Inferior parietal cortex (tissue), 1 donor: ENCODE measurements at regions not wholly inside any gene's neighbourhood (a gene's known extent, or its start where the extent isn't known, plus 50 kb on each side); places are given as distances from the start of the nearest gene placed in this dataset.
"Not testable (repeated sequence)": the region's sequence is repeated elsewhere in the genome, so short reads cannot be mapped to it uniquely, and the experiment has no call there.

Experiments used
- DNase-seq: peaks from one replicate; pipeline ENCODE4 v3.0.0-alpha.2; 2016; ENCODE audit errors: extremely low spot score

DNA sequence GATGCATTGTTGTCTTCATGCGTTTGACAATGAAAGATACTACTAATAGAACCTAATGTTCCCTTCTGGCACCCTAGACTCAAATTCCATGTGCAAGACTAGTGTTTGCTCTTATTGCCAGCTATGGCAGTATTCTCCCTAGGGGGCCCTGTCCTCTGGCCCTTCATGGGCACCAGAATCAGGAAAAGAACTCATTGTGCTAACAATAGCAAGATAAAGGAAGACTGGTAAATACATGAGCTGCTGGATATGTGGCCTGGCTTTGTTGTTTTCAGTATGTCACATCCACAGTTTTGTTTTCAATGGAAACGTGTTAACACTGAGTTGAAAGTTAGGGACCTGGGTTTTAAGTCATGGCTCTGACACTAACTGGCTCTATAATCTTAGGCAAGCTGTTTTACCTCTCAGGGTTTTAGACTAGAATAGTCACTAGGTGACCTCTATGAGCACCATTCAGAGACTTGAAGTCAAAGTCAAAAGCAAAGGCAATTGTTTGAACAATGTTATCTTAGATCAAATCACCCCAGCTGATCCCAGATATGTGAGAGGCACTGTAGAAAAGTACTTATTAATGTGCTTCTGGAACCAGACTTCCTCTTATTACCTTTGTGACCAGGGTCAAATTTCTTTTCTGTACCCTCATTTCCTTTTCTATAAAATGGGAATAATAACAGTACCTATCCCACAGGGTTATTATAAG is 253.7 kb upstream of the DIAPH2 start:
- DNase-seq, result no peak

GRCh38 chrX:96432647-96433046 is 252.0 kb upstream of the DIAPH2 start:
- no peak for DNase-seq

- no peak for DNase-seq
These were observed 251.1 kb upstream of the DIAPH2 start for GRCh38 chrX:96433409-96434077.

- DNase-seq, result no peak
These were observed 249.1 kb upstream of the DIAPH2 start for GRCh38 chrX:96435378-96436035.

DNA sequence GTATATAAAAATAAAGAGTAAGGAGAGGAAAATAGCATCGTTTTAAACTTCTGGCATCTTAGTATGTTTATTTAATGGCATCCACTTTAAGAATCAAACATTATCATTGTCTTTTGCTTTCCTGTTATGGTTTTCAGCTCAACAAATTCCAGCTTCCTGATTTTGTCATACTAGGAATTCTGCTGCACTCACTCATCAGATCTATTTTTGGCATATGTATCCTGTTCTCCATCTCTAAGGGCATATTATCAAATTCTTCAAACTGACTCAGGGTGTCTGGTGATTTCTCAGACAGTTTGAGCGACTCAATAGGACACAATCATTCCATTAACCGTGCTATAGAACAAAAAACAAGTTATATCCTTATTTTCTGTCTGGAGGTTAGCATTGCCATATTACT is 248.5 kb upstream of the DIAPH2 start:
- DNase-seq, result no peak

DNA sequence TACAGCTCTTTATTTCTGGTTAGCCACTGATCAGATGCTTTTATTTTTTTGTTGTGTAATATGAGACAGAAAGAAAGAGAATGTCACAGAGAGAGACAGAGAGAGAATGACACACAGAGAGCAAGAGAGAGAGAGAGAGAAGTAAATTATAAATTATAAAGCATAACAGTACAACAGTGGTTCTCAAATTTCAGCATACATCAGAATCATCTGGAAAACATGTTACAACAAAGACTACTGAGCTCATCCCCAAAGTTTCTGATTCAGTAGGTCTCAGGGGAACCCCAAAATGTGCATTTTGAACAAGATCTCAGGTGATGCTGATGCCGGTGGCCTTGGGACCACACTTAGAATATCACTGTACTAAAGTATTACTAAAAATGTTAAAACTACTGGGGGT is 245.8 kb upstream of the DIAPH2 start:
- no peak for DNase-seq

DNA sequence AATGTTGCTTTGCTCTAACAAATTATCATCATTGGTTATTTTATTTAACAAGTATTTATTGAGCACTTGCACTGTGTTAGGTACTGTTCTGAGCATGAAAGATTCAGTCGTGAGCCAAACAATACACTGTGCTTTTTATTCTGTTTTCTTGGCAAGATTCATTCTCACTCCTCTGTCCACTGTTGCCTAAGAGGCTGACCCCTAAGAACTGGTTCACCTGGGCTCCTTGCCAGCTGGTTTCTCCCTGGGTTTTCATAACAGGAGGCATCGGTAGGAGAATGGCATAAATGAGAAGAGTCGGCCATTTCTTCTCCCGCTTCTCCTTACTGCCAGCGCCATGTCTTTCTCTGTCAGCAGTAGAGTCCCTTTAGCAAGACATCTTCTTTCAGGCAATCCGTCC is 243.7 kb upstream of the DIAPH2 start:
- DNase-seq, result no peak

DNA sequence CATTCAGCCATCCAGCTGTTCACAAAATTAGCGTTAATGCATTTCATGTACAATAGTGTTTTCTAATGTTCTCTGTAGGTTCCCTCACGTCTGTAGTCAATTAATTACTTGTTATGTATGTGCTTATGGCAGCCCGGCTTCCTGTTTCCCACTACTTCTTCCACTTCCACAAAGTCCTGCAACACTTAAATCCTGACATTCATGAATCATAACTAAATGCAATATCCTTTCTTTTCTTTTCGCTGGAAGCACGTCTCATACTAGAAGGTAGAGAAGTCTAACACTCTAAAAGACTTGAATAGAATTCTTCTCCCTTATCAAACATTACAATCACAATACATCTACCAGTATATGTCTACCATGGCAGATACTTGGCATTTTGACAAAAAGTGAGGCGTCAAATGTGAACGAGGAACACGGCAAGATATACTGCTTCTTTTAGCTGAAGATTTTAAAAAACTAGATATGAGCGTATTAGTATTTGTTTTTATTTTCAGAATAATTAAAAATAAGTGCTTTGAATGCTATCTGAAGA is 239.0 kb upstream of the DIAPH2 start:
- DNase-seq, result no peak

DNA sequence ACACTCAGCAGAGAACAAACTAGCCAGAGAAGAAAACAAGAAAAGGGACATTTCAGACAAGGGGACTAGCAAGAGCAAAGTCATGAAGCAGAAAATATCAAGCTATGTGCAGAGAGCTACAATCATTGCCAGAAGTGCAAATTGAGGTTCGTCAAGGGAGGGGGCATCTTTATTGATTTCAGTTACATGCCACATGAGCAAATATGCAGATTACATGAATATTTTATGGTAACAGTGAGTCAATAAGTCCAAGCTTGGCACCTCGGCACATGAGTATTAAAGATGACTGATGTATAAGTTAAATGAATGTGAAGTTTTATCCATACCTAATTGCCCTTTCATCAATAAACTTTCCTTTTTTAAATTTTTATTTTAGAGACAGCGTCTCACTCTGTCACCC is 238.1 kb upstream of the DIAPH2 start:
- no peak for DNase-seq

GRCh38 chrX:96447161-96447560 is 237.5 kb upstream of the DIAPH2 start:
- DNase-seq, result no peak

DNA sequence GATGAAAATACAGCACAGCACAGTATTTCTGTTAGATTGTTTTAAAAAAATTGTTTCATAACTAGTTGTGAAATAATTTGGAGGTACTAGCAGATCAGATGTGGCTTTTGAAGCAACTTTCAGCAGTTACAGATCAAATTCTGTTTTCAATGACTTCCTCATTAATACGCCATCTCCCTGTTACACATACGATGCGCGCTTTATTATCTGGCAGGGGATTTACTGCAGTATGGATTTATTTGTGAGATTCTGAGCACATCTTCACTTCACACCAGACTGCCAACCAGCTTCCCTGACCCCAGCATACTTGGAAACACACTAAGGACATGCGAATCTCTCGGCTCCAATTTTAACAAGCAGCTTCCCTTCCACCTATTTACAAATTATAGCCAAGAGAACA is 235.5 kb upstream of the DIAPH2 start:
- DNase-seq, result no peak

DNA sequence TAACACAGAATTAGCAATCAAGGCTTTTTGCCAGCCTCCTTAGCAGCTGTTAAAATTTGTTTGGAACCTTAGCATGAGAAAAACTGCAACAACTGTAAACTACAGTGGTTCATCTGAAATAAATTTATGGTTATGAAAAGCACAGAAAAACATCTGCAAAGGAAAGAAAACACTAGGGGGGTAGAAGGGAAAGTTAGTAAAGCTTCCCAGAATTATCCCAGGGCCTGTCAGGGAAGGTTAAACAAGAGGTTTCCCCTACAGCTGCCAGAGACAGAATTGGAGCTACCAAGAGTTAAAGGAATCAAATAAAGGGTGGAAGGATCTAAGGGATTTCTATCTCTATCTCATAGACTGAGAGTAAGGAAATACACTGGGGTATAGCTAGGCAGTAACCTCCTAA is 234.7 kb upstream of the DIAPH2 start:
- no peak for DNase-seq

GRCh38 chrX:96453139-96453538 is 231.5 kb upstream of the DIAPH2 start:
- DNase-seq, result no peak

DNA sequence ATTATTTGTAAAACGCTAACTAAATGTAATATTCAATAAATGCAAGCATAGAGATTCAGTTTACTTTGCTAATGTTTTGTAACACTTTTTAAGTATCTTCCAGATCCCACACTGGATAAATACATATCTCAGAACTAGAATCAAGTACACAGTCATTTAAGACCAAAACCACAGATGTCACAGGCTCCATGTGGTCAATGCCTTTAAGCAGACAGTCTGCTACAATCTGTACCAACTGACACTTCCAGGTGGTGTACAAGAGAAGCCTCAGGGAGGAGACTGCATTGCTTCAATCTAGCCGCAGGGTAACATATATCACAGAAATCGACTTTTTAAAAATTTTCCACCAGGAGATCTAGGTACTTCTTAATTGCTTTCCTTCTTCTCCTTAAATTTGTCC is 229.6 kb upstream of the DIAPH2 start:
- DNase-seq, result no peak

- DNase-seq, result no peak
These were observed 219.6 kb upstream of the DIAPH2 start for GRCh38 chrX:96464880-96465558.

GRCh38 chrX:96474029-96474740 is 210.5 kb upstream of the DIAPH2 start:
- DNase-seq, result no peak

GRCh38 chrX:96474741-96475125 is 209.9 kb upstream of the DIAPH2 start:
- DNase-seq, result no peak

DNA sequence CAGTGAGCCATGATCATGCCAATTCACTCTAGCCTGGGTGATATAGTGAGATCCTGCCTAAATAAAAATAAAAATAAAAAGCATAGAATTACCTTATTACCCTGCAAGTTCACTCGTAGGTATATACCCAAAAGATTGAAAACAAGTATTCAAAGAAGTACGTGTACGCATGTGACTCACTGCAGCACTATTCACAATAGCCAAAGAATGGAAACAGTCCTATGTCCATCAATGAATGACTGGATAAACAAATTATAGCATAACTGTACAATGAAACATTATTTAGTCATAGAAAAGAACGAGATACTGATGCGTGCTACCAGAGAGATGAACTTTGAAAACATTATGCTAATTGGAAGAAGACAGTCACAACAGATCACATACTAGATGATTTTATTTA is 204.6 kb upstream of the DIAPH2 start:
- no peak for DNase-seq

GRCh38 chrX:96481831-96482230 is 202.8 kb upstream of the DIAPH2 start:
- DNase-seq, result no peak

DNA sequence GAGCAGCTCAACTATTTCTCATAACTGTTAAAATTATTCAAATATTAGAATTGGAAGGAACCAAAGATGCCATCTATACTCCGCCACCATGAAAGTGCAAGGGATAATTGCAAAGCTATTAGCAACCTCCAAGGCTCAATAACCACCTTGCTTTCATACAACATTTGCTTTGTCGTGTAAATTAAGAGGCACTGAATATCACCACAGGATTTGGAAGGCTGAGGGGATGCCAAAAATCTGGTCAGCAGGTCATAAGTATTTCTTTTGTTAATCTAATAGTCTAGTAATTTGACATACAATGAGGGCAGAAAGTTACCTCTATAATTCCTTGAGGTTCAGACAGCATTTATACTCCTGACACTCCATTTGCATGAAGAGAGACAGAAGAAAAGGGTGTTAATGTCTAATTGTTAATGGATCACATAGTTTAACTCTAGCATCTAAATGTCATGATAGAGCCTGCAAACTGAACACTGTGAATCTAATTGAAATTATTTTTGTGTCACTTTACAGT is 200.9 kb upstream of the DIAPH2 start:
- no peak for DNase-seq

GRCh38 chrX:96486687-96487086 is 198.0 kb upstream of the DIAPH2 start:
- not testable (repeated sequence) for DNase-seq
